ENCODE measurements at regions not wholly inside any gene's neighbourhood (a gene's known extent, or its start where the extent isn't known, plus 50 kb on each side); places are given as distances from the start of the nearest gene placed in this dataset.
"Not testable (repeated sequence)": the region's sequence is repeated elsewhere in the genome, so short reads cannot be mapped to it uniquely, and the experiment has no call there.

DNA sequence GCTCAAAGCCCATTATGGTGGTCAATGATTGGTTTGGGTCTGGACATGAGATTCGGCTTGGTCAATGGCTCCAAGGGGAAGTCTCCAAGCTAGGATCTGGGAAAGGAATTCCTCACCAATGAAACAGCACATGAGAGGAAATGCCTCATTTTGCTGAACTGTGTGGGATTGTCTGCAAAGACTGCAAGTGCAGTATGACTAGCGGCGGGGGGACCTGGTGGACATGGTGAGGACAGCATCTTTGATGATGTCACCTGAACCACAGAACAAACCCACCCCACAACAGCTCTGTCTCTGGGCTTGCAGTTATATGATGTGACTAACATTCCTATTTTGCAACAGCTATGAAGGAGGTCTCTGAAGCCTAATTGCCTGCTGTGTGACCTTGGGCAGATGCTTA lies 50.6 kb upstream of the NKD1 start:
- DNase-seq: no peak

GRCh38 chr16:50496990-50497389 lies 51.2 kb upstream of the NKD1 start:
- no peak for DNase-seq

DNA sequence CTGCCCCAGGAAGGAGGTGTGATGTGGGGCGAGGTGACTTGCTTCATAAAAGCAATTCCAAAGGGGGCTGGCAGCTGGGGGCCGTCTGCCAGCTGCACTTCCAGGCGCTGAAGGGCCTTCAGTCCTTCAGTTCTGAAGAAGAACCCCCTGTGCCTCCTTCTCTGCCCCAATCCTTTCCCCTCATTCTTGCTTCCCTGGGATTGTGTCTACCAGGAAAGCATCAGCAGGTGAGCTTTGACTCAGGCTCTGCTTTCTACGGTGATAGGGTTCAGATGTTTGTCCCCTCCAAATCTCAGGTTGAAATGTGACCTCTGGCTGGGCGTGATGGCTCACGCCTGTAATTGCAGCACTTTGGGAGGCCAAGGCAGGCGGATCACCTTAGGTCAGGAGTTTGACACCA lies 52.5 kb upstream of the NKD1 start:
- DNase-seq: no peak

GRCh38 chr16:50494501-50495491 lies 53.4 kb upstream of the NKD1 start:
- DNase-seq: no peak

GRCh38 chr16:50491516-50491915 lies 56.7 kb upstream of the NKD1 start:
- DNase-seq: no peak

DNA sequence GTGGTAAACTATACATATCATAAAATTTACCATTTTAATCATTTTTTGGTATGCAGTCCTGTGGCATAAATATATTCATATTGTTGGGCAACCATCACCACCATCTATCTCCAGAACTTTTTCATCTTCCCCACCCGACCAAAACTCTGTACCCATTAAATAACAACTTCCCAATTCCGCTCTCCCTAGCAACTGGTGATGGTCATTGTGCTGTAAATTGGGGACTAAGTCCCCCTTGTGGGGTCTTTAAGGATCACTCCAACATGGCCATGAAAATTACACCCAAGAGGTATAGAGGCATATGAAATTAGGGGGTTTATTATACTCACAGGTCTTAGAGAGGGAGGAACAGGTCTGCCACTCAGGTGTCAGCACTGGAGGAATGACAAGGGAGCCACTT lies 57.4 kb upstream of the NKD1 start:
- no peak for DNase-seq

GRCh38 chr16:50489182-50489581 lies 59.0 kb upstream of the NKD1 start:
- peak in 1 of 56 donors; percentile 5 for DNase-seq

DNA sequence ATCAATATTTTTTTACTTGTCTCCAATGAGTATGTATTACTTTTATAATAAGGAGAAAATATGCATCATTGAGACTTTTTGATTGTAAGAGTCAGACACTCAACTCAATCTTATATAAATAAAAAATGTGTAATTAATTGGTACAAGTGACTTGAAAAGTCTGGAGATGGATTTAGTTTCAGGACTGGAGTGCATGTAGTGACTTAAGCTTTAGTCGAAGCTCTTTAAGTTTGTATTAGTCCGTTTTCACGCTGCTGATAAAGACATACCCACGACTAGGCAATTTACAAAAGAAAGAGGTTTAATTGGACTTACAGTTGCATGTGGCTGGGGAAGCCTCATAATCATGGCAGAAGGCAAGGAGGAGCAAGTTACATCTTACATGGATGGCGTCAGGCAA lies 60.7 kb upstream of the NKD1 start:
- no peak for DNase-seq

DNA sequence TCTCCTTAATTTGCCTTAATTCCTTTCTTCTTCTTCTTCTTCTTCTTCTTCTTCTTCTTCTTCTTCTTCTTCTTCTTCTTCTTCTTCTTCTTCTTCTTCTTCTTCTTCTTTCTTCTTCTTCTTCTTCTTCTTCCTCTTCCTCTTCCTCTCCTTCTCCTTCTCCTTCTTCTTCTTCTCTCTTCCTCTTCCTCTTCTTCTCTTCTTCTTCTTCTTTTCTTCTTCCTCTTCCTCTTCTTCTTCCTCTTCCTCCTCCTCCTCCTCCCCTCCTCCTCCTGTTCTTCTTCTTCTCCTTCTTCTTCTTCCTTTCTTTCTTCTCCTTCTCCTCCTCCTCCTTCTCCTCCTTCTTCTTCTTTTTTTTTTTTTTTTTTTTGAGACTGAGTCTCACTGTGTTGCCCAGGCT lies 62.0 kb upstream of the NKD1 start:
- not testable (repeated sequence) for DNase-seq

GRCh38 chr16:50485232-50485631 lies 63.0 kb upstream of the NKD1 start:
- no peak for DNase-seq

DNA sequence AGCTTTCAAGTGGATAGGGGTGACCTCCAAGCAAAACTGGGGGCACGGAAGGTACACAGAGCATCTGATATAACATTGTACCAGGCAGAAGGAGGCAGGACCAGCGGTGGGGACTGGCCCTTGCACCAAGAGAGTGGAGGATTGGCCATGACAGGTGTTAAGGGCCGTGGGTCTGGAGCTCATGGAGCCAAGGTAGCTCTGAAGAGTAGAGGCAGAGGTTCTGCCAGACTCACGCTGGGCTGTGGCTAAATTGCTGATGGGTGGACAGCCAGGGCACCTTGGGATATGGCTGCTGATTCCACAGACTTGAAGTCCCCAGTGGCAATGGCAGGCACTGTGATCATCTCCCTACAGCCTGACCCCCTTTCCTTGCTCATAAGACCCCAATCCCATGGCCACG lies 65.9 kb upstream of the NKD1 start:
- no peak for DNase-seq

DNA sequence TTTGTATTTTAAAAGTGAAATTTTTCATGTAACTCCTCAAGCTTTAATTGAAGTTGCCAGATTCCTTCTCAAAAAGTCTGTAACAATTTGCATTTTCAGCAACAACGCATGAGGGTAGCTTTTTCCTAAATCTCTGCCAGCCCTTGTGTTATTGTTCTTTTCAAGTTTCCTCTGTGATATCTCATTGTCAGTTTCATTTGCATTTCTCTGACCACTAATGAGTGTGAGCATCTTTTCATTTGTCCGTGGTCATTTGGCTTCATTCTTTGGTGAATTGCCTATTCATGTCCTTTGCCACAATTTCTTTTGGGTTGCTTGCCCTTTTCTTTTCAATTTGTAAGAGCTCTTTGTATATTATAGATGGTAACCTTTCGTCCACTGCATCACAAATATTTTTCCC lies 68.0 kb upstream of the NKD1 start:
- DNase-seq: peak in 3 of 56 donors; percentile 6 to 20 (median 13)

- no peak for DNase-seq
Observed at GRCh38 chr16:50479771-50480170, 68.4 kb upstream of the NKD1 start.

DNA sequence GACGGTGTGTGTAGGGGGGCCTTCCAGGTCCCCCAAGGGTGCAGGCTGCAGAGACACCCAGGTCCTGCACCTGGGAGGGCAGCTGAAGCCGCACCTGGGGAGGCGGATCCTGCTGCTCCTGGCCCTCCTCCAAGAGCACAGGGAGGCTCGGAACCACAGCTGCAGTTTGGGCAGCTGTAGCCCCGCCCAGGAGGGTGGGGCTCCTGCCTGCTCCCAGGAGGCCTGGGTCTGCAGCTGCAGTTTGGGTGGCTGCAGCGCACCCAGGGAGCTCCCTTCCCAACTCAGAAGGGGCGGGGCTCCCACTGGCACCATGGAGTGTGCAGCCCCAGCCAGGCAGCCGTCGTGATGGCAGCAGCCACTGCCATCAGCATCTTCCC lies 69.4 kb upstream of the NKD1 start:
- DNase-seq: peak in 2 of 56 donors; percentile 16 to 17

- DNase-seq: no peak
Observed at GRCh38 chr16:50478075-50478772, 70.0 kb upstream of the NKD1 start.

DNA sequence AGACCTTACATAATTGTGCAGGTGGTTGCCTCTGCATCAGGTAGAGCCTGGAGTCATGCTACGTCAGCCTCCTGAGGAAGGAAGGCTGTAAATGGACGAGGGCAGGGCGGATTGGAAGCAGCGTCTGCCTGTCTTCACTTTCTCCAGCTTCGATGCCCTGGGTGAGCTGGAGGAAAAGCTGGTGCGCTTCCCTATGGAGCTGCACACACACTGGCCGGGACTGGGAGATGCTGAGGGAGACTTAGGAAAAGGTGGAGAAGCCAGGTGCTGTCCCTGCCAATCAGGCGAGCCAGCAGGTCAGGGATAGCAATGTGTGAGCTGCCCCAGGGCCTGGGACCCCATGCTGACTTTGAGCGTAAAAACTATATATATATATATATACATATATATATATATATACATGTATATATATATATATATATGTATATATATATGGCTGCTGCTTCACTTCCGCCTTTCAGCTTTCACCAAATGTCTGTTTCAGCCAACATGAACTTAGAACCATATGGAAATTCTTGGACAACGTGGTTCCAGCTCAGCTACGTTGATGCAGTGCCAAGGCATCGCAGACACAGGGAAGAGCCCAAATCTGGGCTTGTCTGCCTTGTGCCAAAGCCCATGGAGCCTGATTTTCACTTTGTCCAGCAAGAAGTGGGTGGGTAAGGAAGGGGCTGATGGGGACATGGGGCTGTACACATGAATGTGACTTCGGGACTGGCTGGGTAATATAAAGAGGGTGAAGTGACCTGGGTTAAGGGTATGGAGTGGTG lies 71.5 kb upstream of the NKD1 start:
- DNase-seq: no peak

DNA sequence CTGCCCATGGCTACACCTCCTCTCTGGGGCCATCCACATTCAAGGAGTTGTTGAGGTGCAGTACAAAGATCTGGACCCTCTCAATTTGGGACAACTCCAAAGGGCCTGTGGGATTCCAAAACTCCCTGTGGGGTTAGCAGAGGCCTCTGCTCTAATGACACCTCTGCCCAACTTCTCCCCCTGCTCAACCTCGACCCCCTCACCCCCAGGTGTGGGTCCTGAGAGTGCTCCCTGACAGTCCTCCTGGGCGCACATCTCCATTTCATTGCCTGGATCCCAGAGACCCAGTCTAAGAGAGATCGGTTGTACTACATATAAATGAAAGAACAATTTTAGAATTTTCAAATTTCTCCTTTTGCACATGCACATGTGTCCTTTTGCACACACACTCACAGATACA lies 73.0 kb upstream of the NKD1 start:
- no peak for DNase-seq

GRCh38 chr16:50474138-50474537 lies 74.1 kb upstream of the NKD1 start:
- DNase-seq: peak in 1 of 56 donors; percentile 7

DNA sequence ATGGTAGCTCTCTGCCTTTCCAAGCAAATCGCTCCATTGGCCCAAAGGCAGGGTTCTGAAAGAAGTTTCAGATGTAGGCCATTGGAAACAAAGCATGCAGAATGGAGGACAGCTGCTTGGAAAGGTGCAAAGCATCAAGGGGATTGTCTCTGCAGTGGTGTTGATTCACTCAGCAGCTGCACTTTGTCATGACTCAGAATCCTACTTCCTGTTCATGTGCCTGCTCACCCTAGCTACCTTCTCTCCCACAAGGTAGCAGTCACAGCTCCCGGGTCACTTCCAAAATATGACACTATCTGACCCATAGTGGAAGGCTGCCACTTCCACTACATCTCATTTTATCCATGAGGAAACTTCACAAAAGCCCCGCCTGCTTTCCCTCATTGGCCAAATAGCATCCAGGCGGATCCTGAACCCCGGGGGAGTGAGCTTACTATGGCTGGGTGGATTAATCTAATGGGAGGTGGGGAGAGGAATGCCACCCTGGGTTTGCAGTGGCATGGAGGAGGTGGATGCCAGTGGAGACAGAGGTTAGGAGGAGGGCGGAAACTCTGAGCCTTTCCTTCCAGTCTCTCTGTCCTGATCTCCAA lies 74.7 kb upstream of the NKD1 start:
- no peak for DNase-seq

GRCh38 chr16:50472472-50472871 lies 75.7 kb upstream of the NKD1 start:
- no peak for DNase-seq

DNA sequence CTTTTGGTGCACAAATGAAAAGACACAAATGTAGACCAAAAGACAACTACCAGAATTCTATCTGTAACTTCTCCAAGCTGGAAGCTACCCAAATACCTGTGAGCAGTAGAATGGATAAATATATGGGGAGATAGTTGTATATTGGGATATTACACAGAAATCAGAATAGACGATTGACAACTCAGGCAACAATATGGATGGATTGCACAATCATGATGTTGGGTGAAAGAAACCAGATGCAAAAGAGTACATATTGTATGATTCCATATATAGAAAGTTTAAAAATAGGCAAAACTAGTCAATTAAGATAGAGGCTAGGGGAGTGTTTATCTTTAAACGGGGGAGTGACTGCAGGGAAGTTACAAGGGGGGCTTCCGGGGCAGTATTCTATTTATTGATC lies 77.5 kb upstream of the NKD1 start:
- no peak for DNase-seq

Data from nucleus accumbens (tissue), 56 donors.